ENCODE measurements at regions not wholly inside any gene's neighbourhood (a gene's known extent, or its start where the extent isn't known, plus 50 kb on each side); places are given as distances from the start of the nearest gene placed in this dataset.
"Not testable (repeated sequence)": the region's sequence is repeated elsewhere in the genome, so short reads cannot be mapped to it uniquely, and the experiment has no call there.

GRCh38 chr10:123355748-123356481 lies 201.7 kb downstream of the BUB3 start:
- no peak for ATAC-seq (ENCODE audit: low FRiP score)
- no peak for TF ChIP-seq CTCF (IDR thresholded peaks at IDR 0.05)

GRCh38 chr10:123356799-123357198 lies 202.6 kb downstream of the BUB3 start:
- no peak for TF ChIP-seq CTCF (IDR thresholded peaks at IDR 0.05)
- DNase-seq (ENCODE audit: low spot score) (no peak), ATAC-seq (ENCODE audit: low FRiP score) (no peak)

More at GRCh38 chr10:123355748-123356481, 201.7 kb downstream of the BUB3 start:
- DNase-seq (ENCODE audit: low spot score), result no peak

GRCh38 chr10:123357421-123357930 lies 203.3 kb downstream of the BUB3 start:
- no peak for DNase-seq (ENCODE audit: low spot score)
- TF ChIP-seq CTCF (IDR thresholded peaks at IDR 0.05), result no peak
- no peak for ATAC-seq (ENCODE audit: low FRiP score)

- ATAC-seq (ENCODE audit: low FRiP score), result no peak
- DNase-seq (ENCODE audit: low spot score), result no peak
- no peak for TF ChIP-seq CTCF (IDR thresholded peaks at IDR 0.05)
Measured at GRCh38 chr10:123359539-123359938, 205.3 kb downstream of the BUB3 start.

GRCh38 chr10:123361832-123362231 lies 207.6 kb downstream of the BUB3 start:
- no peak for ATAC-seq (ENCODE audit: low FRiP score)
- no peak for DNase-seq (ENCODE audit: low spot score)

GRCh38 chr10:123367195-123367594 lies 213.0 kb downstream of the BUB3 start:
- no peak for ATAC-seq (ENCODE audit: low FRiP score)
- TF ChIP-seq CTCF (IDR thresholded peaks at IDR 0.05), result no peak
- DNase-seq (ENCODE audit: low spot score), result no peak

More at GRCh38 chr10:123361832-123362231, 207.6 kb downstream of the BUB3 start:
- TF ChIP-seq CTCF (IDR thresholded peaks at IDR 0.05), result no peak

- ATAC-seq (ENCODE audit: low FRiP score); DNase-seq (ENCODE audit: low spot score): not testable (repeated sequence)
Measured at GRCh38 chr10:123371626-123372025, 217.4 kb downstream of the BUB3 start.

Measured in omental fat pad (tissue), 3 donors.